GM12878 (cell line): ENCODE measurements at regions not wholly inside any gene's neighbourhood (a gene's known extent, or its start where the extent isn't known, plus 50 kb on each side); places are given as distances from the start of the nearest gene placed in this dataset.

ENCODE experiments used
- EZH2 ChIP-seq: IDR thresholded peaks from 2 replicates; pipeline ENCODE4 v1.6.1; 2012; ENCODE audit warnings: low read depth, mild to moderate bottlenecking, control low read depth, inconsistent platforms, low read length, borderline replicate concordance; ENCODE audit not compliant: control insufficient read depth
- POLR2A ChIP-seq: IDR thresholded peaks from 2 replicates; pipeline ENCODE4 v1.6.1; 2011; ENCODE audit warnings: low read depth, mild to moderate bottlenecking, low read length
- SMC3 ChIP-seq: IDR thresholded peaks from 2 replicates; pipeline ENCODE4 v1.6.1; 2011; ENCODE audit warnings: low read length, improper control_type of control experiment, borderline replicate concordance
- YY1 ChIP-seq: IDR thresholded peaks from 2 replicates; pipeline ENCODE4 v1.6.1; 2011; ENCODE audit warnings: low read depth, mild to moderate bottlenecking, low read length
- TF ChIP-seq, protein P1 (sequence below), 3 experiments: IDR thresholded peaks in 2 of 3; conservative IDR thresholded peaks in 1 of 3; 2 replicates each; pipeline ENCODE4 v1.5.1; 2011; ENCODE audit warnings: low read depth in 3 of 3, low read length in 3 of 3, mild to moderate bottlenecking in 3 of 3, control low read depth in 2 of 3, moderate library complexity in 2 of 3, inconsistent platforms in 1 of 3, mixed read lengths in 1 of 3; ENCODE audit not compliant: control insufficient read depth in 2 of 3, insufficient read depth in 1 of 3; ENCODE audit errors: extremely low read depth in 1 of 3
- TF ChIP-seq, protein P2 (sequence below): IDR thresholded peaks from 2 replicates; pipeline ENCODE4 v1.6.1; 2012; ENCODE audit warnings: low read length, inconsistent platforms
- TF ChIP-seq, protein P3 (sequence below): IDR thresholded peaks from 2 replicates; pipeline ENCODE4 v1.6.1; 2012; ENCODE audit warnings: mild to moderate bottlenecking, low read depth, low read length

DNA sequence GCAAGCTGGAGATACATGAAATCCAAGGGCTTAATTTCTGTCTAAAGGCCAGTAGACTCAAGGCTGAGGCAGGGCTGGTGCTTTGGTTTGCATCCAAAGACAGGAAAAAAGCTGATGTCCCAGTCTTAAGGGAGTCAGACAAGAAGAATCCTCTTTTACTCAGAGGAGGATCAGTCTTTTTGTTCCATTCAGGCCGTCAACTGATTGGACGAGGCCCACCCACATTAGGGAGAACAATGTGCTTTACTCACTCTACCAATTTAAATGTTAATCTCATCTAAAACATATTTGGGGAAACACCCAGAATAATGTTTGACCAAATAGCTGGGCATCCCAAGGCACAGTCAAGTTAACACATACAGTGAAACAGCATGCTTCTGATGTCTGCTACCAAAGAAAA is 388.5 kb upstream of the CHRM2 start:
- TF ChIP-seq, protein P1, sequence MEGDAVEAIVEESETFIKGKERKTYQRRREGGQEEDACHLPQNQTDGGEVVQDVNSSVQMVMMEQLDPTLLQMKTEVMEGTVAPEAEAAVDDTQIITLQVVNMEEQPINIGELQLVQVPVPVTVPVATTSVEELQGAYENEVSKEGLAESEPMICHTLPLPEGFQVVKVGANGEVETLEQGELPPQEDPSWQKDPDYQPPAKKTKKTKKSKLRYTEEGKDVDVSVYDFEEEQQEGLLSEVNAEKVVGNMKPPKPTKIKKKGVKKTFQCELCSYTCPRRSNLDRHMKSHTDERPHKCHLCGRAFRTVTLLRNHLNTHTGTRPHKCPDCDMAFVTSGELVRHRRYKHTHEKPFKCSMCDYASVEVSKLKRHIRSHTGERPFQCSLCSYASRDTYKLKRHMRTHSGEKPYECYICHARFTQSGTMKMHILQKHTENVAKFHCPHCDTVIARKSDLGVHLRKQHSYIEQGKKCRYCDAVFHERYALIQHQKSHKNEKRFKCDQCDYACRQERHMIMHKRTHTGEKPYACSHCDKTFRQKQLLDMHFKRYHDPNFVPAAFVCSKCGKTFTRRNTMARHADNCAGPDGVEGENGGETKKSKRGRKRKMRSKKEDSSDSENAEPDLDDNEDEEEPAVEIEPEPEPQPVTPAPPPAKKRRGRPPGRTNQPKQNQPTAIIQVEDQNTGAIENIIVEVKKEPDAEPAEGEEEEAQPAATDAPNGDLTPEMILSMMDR (IDR thresholded peaks at IDR 0.05 in 2 of 3, conservative IDR thresholded peaks at IDR 0.05 in 1 of 3; ENCODE audit: control insufficient read depth in 2 of 3, extremely low read depth in 1 of 3, insufficient read depth in 1 of 3, low read depth in 3 of 3, low read length in 3 of 3) = no peak
- TF ChIP-seq SMC3 = no peak
- no peak for TF ChIP-seq EZH2
- TF ChIP-seq YY1 = no peak
- TF ChIP-seq, protein P2, sequence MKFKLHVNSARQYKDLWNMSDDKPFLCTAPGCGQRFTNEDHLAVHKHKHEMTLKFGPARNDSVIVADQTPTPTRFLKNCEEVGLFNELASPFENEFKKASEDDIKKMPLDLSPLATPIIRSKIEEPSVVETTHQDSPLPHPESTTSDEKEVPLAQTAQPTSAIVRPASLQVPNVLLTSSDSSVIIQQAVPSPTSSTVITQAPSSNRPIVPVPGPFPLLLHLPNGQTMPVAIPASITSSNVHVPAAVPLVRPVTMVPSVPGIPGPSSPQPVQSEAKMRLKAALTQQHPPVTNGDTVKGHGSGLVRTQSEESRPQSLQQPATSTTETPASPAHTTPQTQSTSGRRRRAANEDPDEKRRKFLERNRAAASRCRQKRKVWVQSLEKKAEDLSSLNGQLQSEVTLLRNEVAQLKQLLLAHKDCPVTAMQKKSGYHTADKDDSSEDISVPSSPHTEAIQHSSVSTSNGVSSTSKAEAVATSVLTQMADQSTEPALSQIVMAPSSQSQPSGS = no peak
- TF ChIP-seq POLR2A = no peak
- TF ChIP-seq, protein P3, sequence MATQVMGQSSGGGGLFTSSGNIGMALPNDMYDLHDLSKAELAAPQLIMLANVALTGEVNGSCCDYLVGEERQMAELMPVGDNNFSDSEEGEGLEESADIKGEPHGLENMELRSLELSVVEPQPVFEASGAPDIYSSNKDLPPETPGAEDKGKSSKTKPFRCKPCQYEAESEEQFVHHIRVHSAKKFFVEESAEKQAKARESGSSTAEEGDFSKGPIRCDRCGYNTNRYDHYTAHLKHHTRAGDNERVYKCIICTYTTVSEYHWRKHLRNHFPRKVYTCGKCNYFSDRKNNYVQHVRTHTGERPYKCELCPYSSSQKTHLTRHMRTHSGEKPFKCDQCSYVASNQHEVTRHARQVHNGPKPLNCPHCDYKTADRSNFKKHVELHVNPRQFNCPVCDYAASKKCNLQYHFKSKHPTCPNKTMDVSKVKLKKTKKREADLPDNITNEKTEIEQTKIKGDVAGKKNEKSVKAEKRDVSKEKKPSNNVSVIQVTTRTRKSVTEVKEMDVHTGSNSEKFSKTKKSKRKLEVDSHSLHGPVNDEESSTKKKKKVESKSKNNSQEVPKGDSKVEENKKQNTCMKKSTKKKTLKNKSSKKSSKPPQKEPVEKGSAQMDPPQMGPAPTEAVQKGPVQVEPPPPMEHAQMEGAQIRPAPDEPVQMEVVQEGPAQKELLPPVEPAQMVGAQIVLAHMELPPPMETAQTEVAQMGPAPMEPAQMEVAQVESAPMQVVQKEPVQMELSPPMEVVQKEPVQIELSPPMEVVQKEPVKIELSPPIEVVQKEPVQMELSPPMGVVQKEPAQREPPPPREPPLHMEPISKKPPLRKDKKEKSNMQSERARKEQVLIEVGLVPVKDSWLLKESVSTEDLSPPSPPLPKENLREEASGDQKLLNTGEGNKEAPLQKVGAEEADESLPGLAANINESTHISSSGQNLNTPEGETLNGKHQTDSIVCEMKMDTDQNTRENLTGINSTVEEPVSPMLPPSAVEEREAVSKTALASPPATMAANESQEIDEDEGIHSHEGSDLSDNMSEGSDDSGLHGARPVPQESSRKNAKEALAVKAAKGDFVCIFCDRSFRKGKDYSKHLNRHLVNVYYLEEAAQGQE = no peak
